K562 (cell line): ENCODE measurements at regions not wholly inside any gene's neighbourhood (a gene's known extent, or its start where the extent isn't known, plus 50 kb on each side); places are given as distances from the start of the nearest gene placed in this dataset.

Experiments
- ATAC-seq: fragments of 200-7000 bp; cut with Tn5 transposase; 3 replicates; pipeline ENCODE4 v1.9.1; 2020; ENCODE audit warnings: moderate library complexity
- BruUV-seq: library from RNA; stranded (reverse); fragments of 400-500 nt; replicated peaks from 2 replicates; lab custom pipeline; 2021; lab: Mats Ljungman, UMichigan
- CTCF ChIA-PET: fragments of 300-600 bp; formaldehyde crosslinking; extraction: SDS; loops from one replicate; lab custom pipeline; 2021; ENCODE audit warnings: low intra/inter-chr PET ratio; lab: Yijun Ruan, JAX
- POLR2A ChIA-PET: fragments of 300-600, 350-650 bp; sonication (Branson Sonifier 250); formaldehyde crosslinking; extraction: SDS; loops from one replicate; lab custom pipeline; 2021; ENCODE audit warnings: antibody characterized with exemption, inconsistent platforms; lab: Yijun Ruan, JAX
- DNase-seq, 4 experiments: peaks; one replicate each; pipeline versions ENCODE4 v3.0.0 to v3.0.0-alpha.2; 2011 to 2018; ENCODE audit warnings: low spot score in 3 of 4, mixed read lengths in 3 of 4; ENCODE audit errors: extremely low read depth in 1 of 4
- FAIRE-seq: peaks from 2 replicates; lab custom pipeline; 2011; peaks lifted over from hg19 to GRCh38; lab: Jason Lieb, UNC
- H2AFZ ChIP-seq: 2 replicates; pipeline ENCODE4 v1.6.0; 2011; ENCODE audit warnings: low read depth, low read length, control low read depth, inconsistent platforms
- H3K27ac ChIP-seq: fragments of 200-600 bp; 3 replicates; pipeline ENCODE4 v1.8.0; 2011; ENCODE audit warnings: low read depth, mild to moderate bottlenecking, control low read depth, inconsistent platforms, low read length, moderate library complexity, mixed read lengths; ENCODE audit errors: extremely low read depth
- H3K27me3 ChIP-seq, 2 experiments: fragments of 300-600 bp in 1 of 2; 2 replicates in 1 of 2; 3 replicates in 1 of 2; pipeline versions ENCODE4 v1.6.0 to v1.8.0; 2011; ENCODE audit warnings: inconsistent platforms in 2 of 2, low read length in 2 of 2, mild to moderate bottlenecking in 1 of 2, mixed read lengths in 1 of 2, moderate library complexity in 1 of 2; ENCODE audit not compliant: control insufficient read depth in 2 of 2, insufficient read depth in 2 of 2
- H3K36me3 ChIP-seq: fragments of 300-600 bp; 3 replicates; pipeline ENCODE4 v1.8.0; 2011; ENCODE audit warnings: mild to moderate bottlenecking, low read length, inconsistent platforms; ENCODE audit not compliant: control insufficient read depth, insufficient read depth
- H3K4me1 ChIP-seq, 2 experiments: fragments of 200-600 bp in 1 of 2; replicated peaks in 1 of 2; 2 replicates in 1 of 2; 3 replicates in 1 of 2; pipeline versions ENCODE4 v1.5.1 to v1.8.0; 2011; ENCODE audit warnings: inconsistent platforms in 2 of 2, low read length in 2 of 2, mild to moderate bottlenecking in 1 of 2, mixed read lengths in 1 of 2, moderate library complexity in 1 of 2; ENCODE audit not compliant: control insufficient read depth in 2 of 2, insufficient read depth in 2 of 2
- H3K4me2 ChIP-seq: 2 replicates; pipeline ENCODE4 v1.6.1; 2011; ENCODE audit warnings: low read length, control low read depth, inconsistent platforms, mixed read lengths; ENCODE audit not compliant: insufficient read depth
- H3K4me3 ChIP-seq: fragments of 200-600 bp; sonication (generic), shearing (Covaris generic); 2 replicates; pipeline ENCODE4 v1.5.1; 2016; ENCODE audit warnings: control low read depth, inconsistent platforms
- H3K79me2 ChIP-seq: fragments of 200-600 bp; 3 replicates; pipeline ENCODE4 v1.8.0; 2011; ENCODE audit warnings: low read length, inconsistent platforms; ENCODE audit not compliant: control insufficient read depth, insufficient read depth
- H3K9ac ChIP-seq, 2 experiments: 2 replicates each; pipeline versions ENCODE4 v1.6.0 to v1.6.1; 2011; ENCODE audit warnings: low read depth in 2 of 2, low read length in 2 of 2, control low read depth in 1 of 2, inconsistent platforms in 1 of 2, mild to moderate bottlenecking in 1 of 2, mixed read lengths in 1 of 2; ENCODE audit not compliant: insufficient read depth in 1 of 2
- H3K9me1 ChIP-seq: one replicate; pipeline ENCODE4 v1.6.0; 2011; ENCODE audit warnings: inconsistent platforms, mild to moderate bottlenecking, low read length, moderate library complexity; ENCODE audit not compliant: control insufficient read depth, insufficient read depth
- H3K9me3 ChIP-seq: replicated peaks from 2 replicates; pipeline ENCODE4 v1.5.1; 2011; ENCODE audit warnings: low read depth, low read length, inconsistent platforms; ENCODE audit not compliant: control insufficient read depth, insufficient read depth
- H4K20me1 ChIP-seq: replicated peaks from 2 replicates; pipeline ENCODE4 v1.6.1; 2011; ENCODE audit warnings: low read length, inconsistent platforms, mixed read lengths; ENCODE audit not compliant: control insufficient read depth, insufficient read depth
- E2F3 ChIP-seq: fragments of 250-450 bp; sonication (Bioruptor Pico); IDR thresholded peaks from 2 replicates; pipeline ENCODE4 v1.4.0; 2020; ENCODE audit warnings: mild to moderate bottlenecking
- ID3 ChIP-seq, 2 experiments: fragments of 250-450 bp in 1 of 2; fragments of 450-650 bp in 1 of 2; sonication (Bioruptor Pico) in 1 of 2; IDR thresholded peaks; 2 replicates each; pipeline versions ENCODE4 v1.6.1 to v1.8.0; 2016 to 2021; ENCODE audit warnings: mild to moderate bottlenecking in 2 of 2, moderate library complexity in 2 of 2, missing compliant biosample characterization in 1 of 2, missing genetic modification characterization in 1 of 2
- PCBP2 ChIP-seq: fragments of 200-400 bp; formaldehyde crosslinking; IDR thresholded peaks from 2 replicates; pipeline ENCODE4 v1.6.1; 2018; ENCODE audit warnings: low read length, low read depth, mild to moderate bottlenecking, moderate library complexity; ENCODE audit not compliant: poor library complexity, severe bottlenecking
- STAT6 ChIP-seq: sonication (generic); formaldehyde crosslinking; IDR thresholded peaks from 2 replicates; pipeline ENCODE4 v1.8.1; 2023; ENCODE audit warnings: mild to moderate bottlenecking, missing genetic modification reagents
- THRA ChIP-seq: fragments of 450-650 bp; IDR thresholded peaks from 2 replicates; pipeline ENCODE4 v1.6.1; 2017; ENCODE audit warnings: mild to moderate bottlenecking, moderate library complexity
- ZBTB1 ChIP-seq: sonication (generic); formaldehyde crosslinking; IDR thresholded peaks from 2 replicates; pipeline ENCODE4 v1.8.1; 2023; ENCODE audit warnings: missing genetic modification reagents, low read depth, mild to moderate bottlenecking, borderline replicate concordance
- ZNF174 ChIP-seq: fragments of 250-450 bp; sonication (Bioruptor Pico); IDR thresholded peaks from 2 replicates; pipeline ENCODE4 v1.4.0; 2020; ENCODE audit warnings: mild to moderate bottlenecking
- ZNF347 ChIP-seq: fragments of 450-650 bp; formaldehyde crosslinking; IDR thresholded peaks from 2 replicates; pipeline ENCODE4 v1.4.0; 2020; ENCODE audit warnings: low read depth, mild to moderate bottlenecking, moderate library complexity
- WGBS: fragments of 100-300 bp; shearing (Covaris generic); methylation state at CpG from one replicate; pipeline ENCODE4 v1.1.6; 2016; ENCODE audit warnings: low coverage, mixed read lengths; ENCODE audit not compliant: insufficient coverage; ENCODE audit errors: missing lambda C conversion rate; 5-methylcytosine and 5-hydroxymethylcytosine counted together
- in situ Hi-C: fragments of 300-500 bp; cut with MboI; formaldehyde crosslinking; loops from 4 replicates; pipeline ENCODE4 v1.15.0; 2018; ENCODE audit warnings: inconsistent platforms, mixed read lengths
- intact Hi-C: fragments of 100-400 bp; cut with micrococcal nuclease; formaldehyde crosslinking; loops from 2 replicates; pipeline ENCODE4 v1.14.2; 2022

- ATAC-seq (no peak), FAIRE-seq (no peak), DNase-seq (no peak)
- BruUV-seq, result no TSS peak
- CTCF ChIA-PET, result no interaction called here
- Histone ChIP-seq H3K36me3 (no peaks in the 10 kb centered on the region), H3K27ac (no peak overlapping the region), H3K9me3 (no peaks in the 10 kb centered on the region), H3K9ac (no peak overlapping the region), H3K79me2 (no peaks in the 10 kb centered on the region), H3K27me3 (no peaks in the 10 kb centered on the region), H3K4me3 (no peak overlapping the region), H4K20me1 (no peaks in the 10 kb centered on the region), H2AFZ (no peak overlapping the region), H3K4me1 (no peaks in the 10 kb centered on the region), H3K4me2 (no peak overlapping the region), H3K9me1 (no peaks in the 10 kb centered on the region)
- in situ Hi-C loops, result no loop called here
- intact Hi-C loops, result no loop called here
- TF ChIP-seq ZNF347 (no peak), E2F3 (CRISPR knock-in tag) (no peak), ZBTB1 (CRISPR knock-in tag) (no peak), ZNF174 (CRISPR knock-in tag) (no peak), STAT6 (CRISPR knock-in tag) (no peak), ID3 (CRISPR knock-in tag; IDR thresholded peaks at IDR 0.05) (no peak), ID3 (tag; IDR thresholded peaks at IDR 0.05) (no peak), THRA (no peak), PCBP2 (no peak)
- 0% methylated on average over 1 of the region's 1 CpG for WGBS
- POLR2A ChIA-PET, result no interaction called here
Measured at GRCh38 chr14:106690333-106690891, 1164.0 kb downstream of the TMEM121 start.
